Peyer's patch (tissue), 4 donors: ENCODE measurements at regions not wholly inside any gene's neighbourhood (a gene's known extent, or its start where the extent isn't known, plus 50 kb on each side); places are given as distances from the start of the nearest gene placed in this dataset.

Source experiments
- CTCF ChIP-seq, 6 experiments: fragments of 450-650 bp in 4 of 6; fragments of 200-600 bp in 2 of 6; sonication (generic) in 1 of 6; IDR thresholded peaks; one replicate each; pipeline ENCODE4 v1.5.1; 2017 to 2019; ENCODE audit warnings: antibody characterized with exemption in 6 of 6, mild to moderate bottlenecking in 3 of 6, moderate library complexity in 1 of 6
- POLR2A ChIP-seq, 2 donors: fragments of 450-650 bp; IDR thresholded peaks; one replicate each; pipeline ENCODE4 v1.5.1; 2017; ENCODE audit warnings: antibody characterized with exemption in 2 of 2, mild to moderate bottlenecking in 2 of 2, moderate library complexity in 2 of 2

GRCh38 chr7:45974540-45975360 lies 53.7 kb upstream of the IGFBP3 start:
- TF ChIP-seq CTCF (IDR thresholded peaks at IDR 0.05) (no peak), POLR2A (IDR thresholded peaks at IDR 0.05) (no peak)
